ENCODE measurements at regions not wholly inside any gene's neighbourhood (a gene's known extent, or its start where the extent isn't known, plus 50 kb on each side); places are given as distances from the start of the nearest gene placed in this dataset.

DNA sequence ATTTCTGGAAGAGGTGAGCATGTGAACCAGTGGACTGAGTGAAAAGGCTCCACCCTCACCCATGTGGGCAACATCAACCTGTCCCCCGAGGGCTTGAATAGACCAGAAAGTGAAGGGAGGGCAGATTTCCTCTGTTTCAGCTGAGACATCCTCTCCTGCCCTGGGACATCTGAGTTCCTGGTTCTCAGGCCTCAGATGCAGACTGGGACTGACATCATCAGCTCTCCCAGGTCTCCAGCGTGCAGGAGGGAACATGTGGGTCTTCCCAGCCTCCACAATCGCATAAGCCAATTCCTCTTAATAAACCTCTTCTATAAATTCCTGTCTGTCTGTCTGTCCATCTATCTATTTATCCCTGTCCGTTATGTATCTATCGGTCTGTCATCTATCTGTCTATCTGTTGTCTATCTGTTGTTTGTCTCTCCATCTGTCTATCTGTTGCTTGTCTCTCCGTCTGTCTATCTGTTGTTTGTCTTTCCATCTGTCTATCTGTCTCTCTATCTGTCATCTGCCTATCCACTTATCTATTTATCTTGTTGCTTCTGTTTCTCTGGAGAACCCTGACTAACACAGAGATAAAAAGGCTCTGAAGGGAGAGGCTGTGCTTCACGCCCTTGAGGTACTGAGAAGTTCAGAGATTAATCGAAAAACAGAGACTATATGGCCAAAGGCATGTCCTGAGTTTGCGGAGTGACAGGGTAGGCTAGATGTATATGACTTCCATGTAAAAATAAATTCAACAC lies 140.3 kb upstream of the PFKP start:
- DNase-seq = no peak
- H3K27me3 ChIP-seq (ENCODE audit: insufficient read depth, low read length) = no peaks in the 10 kb centered on the region

More for the DNA sequence above, 140.3 kb upstream of the PFKP start:
- no peak overlapping the region for H4K91ac ChIP-seq (ENCODE audit: insufficient read length, low read depth, low read length)
- no peak overlapping the region; a peak in 1 of 5 replicates for H3K4me3 Mint-ChIP-seq
- H4K20me1 ChIP-seq (ENCODE audit: control insufficient read depth, insufficient read depth, insufficient read length) = no peaks in the 10 kb centered on the region
- no peak overlapping the region for H4K8ac ChIP-seq (replicated peaks; ENCODE audit: insufficient read length, low read depth, low read length)
- H2BK5ac ChIP-seq (ENCODE audit: insufficient read length, low read length) = no peak overlapping the region
- no peaks in the 10 kb centered on the region for H3K79me2 ChIP-seq (ENCODE audit: insufficient read depth, low read length)
- no peak overlapping the region for H3K23ac ChIP-seq (ENCODE audit: insufficient read length, low read depth, low read length)
- no peak overlapping the region for H3K56ac ChIP-seq (ENCODE audit: insufficient read length, low read depth, low read length)
- H3K27ac Mint-ChIP-seq = no peak overlapping the region
- peaks cover 4 to 5% of the 10 kb centered on the region in 2 experiments; a peak in 3 of 5 replicates for H3K9me3 Mint-ChIP-seq
- H3K4ac ChIP-seq (ENCODE audit: low read depth, low read length) = no peak overlapping the region
- no peak overlapping the region for H4K5ac ChIP-seq (ENCODE audit: insufficient read length, low read depth, low read length)
- H2AK5ac ChIP-seq (ENCODE audit: insufficient read length, low read length) = no peak overlapping the region
- TF ChIP-seq, protein P1, sequence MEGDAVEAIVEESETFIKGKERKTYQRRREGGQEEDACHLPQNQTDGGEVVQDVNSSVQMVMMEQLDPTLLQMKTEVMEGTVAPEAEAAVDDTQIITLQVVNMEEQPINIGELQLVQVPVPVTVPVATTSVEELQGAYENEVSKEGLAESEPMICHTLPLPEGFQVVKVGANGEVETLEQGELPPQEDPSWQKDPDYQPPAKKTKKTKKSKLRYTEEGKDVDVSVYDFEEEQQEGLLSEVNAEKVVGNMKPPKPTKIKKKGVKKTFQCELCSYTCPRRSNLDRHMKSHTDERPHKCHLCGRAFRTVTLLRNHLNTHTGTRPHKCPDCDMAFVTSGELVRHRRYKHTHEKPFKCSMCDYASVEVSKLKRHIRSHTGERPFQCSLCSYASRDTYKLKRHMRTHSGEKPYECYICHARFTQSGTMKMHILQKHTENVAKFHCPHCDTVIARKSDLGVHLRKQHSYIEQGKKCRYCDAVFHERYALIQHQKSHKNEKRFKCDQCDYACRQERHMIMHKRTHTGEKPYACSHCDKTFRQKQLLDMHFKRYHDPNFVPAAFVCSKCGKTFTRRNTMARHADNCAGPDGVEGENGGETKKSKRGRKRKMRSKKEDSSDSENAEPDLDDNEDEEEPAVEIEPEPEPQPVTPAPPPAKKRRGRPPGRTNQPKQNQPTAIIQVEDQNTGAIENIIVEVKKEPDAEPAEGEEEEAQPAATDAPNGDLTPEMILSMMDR (conservative IDR thresholded peaks at IDR 0.05) = no peak
- H3K4me2 ChIP-seq (ENCODE audit: insufficient read depth, insufficient read length, low read length) = no peak overlapping the region
- H3K36me3 Mint-ChIP-seq (ENCODE audit: insufficient read depth in 1 of 3, low read depth in 3 of 3) = peaks cover 0 to 5% (median 0%) of the 10 kb centered on the region in 3 experiments; a peak in 1 of 7 replicates
- no peak overlapping the region for H3K18ac ChIP-seq (ENCODE audit: insufficient read length, low read depth, low read length)
- H2BK120ac ChIP-seq (ENCODE audit: low read depth, low read length, poor library complexity, severe bottlenecking) = no peak overlapping the region
- H2BK20ac ChIP-seq (ENCODE audit: low read depth, low read length, poor library complexity, severe bottlenecking) = no peak overlapping the region
- peaks cover 21 to 26% of the 10 kb centered on the region in 2 experiments for H3K4me1 Mint-ChIP-seq
- H3K79me1 ChIP-seq (ENCODE audit: insufficient read depth, low read depth, low read length, poor library complexity, severe bottlenecking) = no peaks in the 10 kb centered on the region
- H3K23me2 ChIP-seq (ENCODE audit: insufficient read length, low read depth, low read length, poor library complexity, severe bottlenecking) = no peaks in the 10 kb centered on the region
- H3T11ph ChIP-seq (ENCODE audit: low read length) = no peak overlapping the region
- H3K4me1 ChIP-seq (ENCODE audit: insufficient read depth, low read length) = peaks cover 2% of the 10 kb centered on the region; the same call in 1 of the 2 replicates
- no peak overlapping the region for H2BK12ac ChIP-seq (ENCODE audit: insufficient read length, low read depth, low read length)
- H2BK15ac ChIP-seq (ENCODE audit: low read depth, low read length) = no peak overlapping the region
- no peak overlapping the region for H3K27ac ChIP-seq (ENCODE audit: insufficient read length, low read depth, low read length)
- no peak overlapping the region for H3K14ac ChIP-seq (ENCODE audit: insufficient read depth, low read length)
- no peak overlapping the region for H2AFZ ChIP-seq (ENCODE audit: low read length)
- no CpG with 5 or more reads among the region's 9 CpGs for WGBS (ENCODE audit: extremely low coverage, insufficient read length, low lambda C conversion rate)
- peaks cover 4% of the 10 kb centered on the region for H3K27me3 Mint-ChIP-seq (ENCODE audit: low read depth)
- H3K9me3 ChIP-seq (ENCODE audit: control insufficient read depth, low read depth, low read length) = no peaks in the 10 kb centered on the region
- H3K9ac ChIP-seq (ENCODE audit: extremely low read depth, insufficient read length, low read length) = no peak overlapping the region
